ENCODE measurements at regions not wholly inside any gene's neighbourhood (a gene's known extent, or its start where the extent isn't known, plus 50 kb on each side); places are given as distances from the start of the nearest gene placed in this dataset.

DNA sequence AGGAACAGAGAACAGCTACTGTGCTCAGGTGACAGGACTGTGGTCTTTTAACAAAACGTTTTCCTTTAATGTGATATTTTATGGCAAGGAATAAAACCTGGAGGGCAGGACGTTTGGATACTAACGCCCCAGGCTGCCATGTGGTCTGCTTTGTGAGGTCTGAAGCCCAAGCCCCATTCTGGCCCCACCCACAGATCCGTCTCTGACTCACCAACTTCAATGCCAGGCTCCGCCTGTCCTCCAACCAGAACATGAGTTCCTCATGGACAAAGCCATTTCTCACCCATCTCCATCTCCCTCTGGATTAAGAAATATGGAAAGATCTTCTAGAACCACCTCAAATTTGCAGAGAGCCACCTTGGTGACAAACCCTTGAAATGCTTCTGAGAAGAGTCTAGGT lies 148.8 kb downstream of the CRYBB2 start:
- H3K4me2 ChIP-seq (ENCODE audit: insufficient read depth, low read length): no peak overlapping the region
- H3K36me3 ChIP-seq (ENCODE audit: control insufficient read depth in 2 of 2, extremely low read depth in 1 of 2, insufficient read depth in 2 of 2, low read length in 2 of 2): no peaks in the 10 kb centered on the region
- H3K27me3 ChIP-seq (ENCODE audit: control insufficient read depth in 2 of 2, insufficient read depth in 2 of 2, low read length in 2 of 2): no peaks in the 10 kb centered on the region
- H4K20me1 ChIP-seq (replicated peaks; ENCODE audit: control insufficient read depth, extremely low read depth, insufficient read depth, low read length): no peaks in the 10 kb centered on the region
- TF ChIP-seq, protein P1, sequence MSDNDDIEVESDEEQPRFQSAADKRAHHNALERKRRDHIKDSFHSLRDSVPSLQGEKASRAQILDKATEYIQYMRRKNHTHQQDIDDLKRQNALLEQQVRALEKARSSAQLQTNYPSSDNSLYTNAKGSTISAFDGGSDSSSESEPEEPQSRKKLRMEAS (IDR thresholded peaks at IDR 0.05; ENCODE audit: insufficient read depth, insufficient read length): no peak
- TF ChIP-seq FOS (IDR thresholded peaks at IDR 0.05; ENCODE audit: borderline replicate concordance, insufficient read depth, low read length) (no peak), MYC (IDR thresholded peaks at IDR 0.05; ENCODE audit: low read depth, low read length) (no peak), GATA2 (IDR thresholded peaks at IDR 0.05; ENCODE audit: insufficient read depth, insufficient read length, low read depth, low read length) (no peak), EZH2 (IDR thresholded peaks at IDR 0.05; ENCODE audit: borderline replicate concordance, low read depth, low read length, severe bottlenecking) (no peak), POLR2AphosphoS5 (IDR thresholded peaks at IDR 0.05; ENCODE audit: insufficient read depth, low read depth, low read length) (no peak), POLR2A (IDR thresholded peaks at IDR 0.05; ENCODE audit: low read depth, low read length) (no peak), JUN (IDR thresholded peaks at IDR 0.05; ENCODE audit: borderline replicate concordance, insufficient read depth, insufficient read length, low read depth) (no peak)
- TF ChIP-seq, protein P2, sequence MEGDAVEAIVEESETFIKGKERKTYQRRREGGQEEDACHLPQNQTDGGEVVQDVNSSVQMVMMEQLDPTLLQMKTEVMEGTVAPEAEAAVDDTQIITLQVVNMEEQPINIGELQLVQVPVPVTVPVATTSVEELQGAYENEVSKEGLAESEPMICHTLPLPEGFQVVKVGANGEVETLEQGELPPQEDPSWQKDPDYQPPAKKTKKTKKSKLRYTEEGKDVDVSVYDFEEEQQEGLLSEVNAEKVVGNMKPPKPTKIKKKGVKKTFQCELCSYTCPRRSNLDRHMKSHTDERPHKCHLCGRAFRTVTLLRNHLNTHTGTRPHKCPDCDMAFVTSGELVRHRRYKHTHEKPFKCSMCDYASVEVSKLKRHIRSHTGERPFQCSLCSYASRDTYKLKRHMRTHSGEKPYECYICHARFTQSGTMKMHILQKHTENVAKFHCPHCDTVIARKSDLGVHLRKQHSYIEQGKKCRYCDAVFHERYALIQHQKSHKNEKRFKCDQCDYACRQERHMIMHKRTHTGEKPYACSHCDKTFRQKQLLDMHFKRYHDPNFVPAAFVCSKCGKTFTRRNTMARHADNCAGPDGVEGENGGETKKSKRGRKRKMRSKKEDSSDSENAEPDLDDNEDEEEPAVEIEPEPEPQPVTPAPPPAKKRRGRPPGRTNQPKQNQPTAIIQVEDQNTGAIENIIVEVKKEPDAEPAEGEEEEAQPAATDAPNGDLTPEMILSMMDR (IDR thresholded peaks at IDR 0.05; ENCODE audit: extremely low read depth in 1 of 2, insufficient read depth in 1 of 2, low read depth in 1 of 2, low read length in 2 of 2): no peak
- DNase-seq (ENCODE audit: low read depth, low spot score) (no peak), FAIRE-seq (no peak)
- dilution Hi-C loops (cut with MboI; ENCODE audit: extremely low pct_ligation_motif_present, low sequenced_read_pairs): no loop called here
- no peaks in the 10 kb centered on the region for H3K79me2 ChIP-seq (ENCODE audit: control insufficient read depth, insufficient read depth, low read length)
- H3K4me1 ChIP-seq (ENCODE audit: control insufficient read depth, extremely low read depth, insufficient read depth, low read length): peaks cover 10% of the 10 kb centered on the region
- ChIA-PET CTCF (no interaction called here), POLR2A (no interaction called here)
- H3K27ac ChIP-seq (ENCODE audit: insufficient read depth, low read depth, low read length): no peak overlapping the region
- no TSS peak for BruUV-seq (replicated peaks)
- no peak overlapping the region for H3K9ac ChIP-seq (replicated peaks; ENCODE audit: extremely low read depth, insufficient read depth, low read length)
- no peaks in the 10 kb centered on the region for H3K9me1 ChIP-seq (replicated peaks; ENCODE audit: control insufficient read depth, extremely low read depth, insufficient read depth, low read length)
- H3K4me3 ChIP-seq (replicated peaks in 1 of 3; ENCODE audit: insufficient read depth in 1 of 3, low read depth in 1 of 3, low read length in 3 of 3): no peak overlapping the region
- intact Hi-C loops (cut with micrococcal nuclease): no loop called here
- no peaks in the 10 kb centered on the region for H3K9me3 ChIP-seq (replicated peaks; ENCODE audit: control insufficient read depth, insufficient read depth, low read length)
- no peak overlapping the region for H2AFZ ChIP-seq (ENCODE audit: low read depth, low read length)
